ENCODE measurements at regions not wholly inside any gene's neighbourhood (a gene's known extent, or its start where the extent isn't known, plus 50 kb on each side); places are given as distances from the start of the nearest gene placed in this dataset.

GRCh38 chr1:119226913-119227312 is 86.5 kb upstream of the WARS2 start:
- TF ChIP-seq CTCF (IDR thresholded peaks at IDR 0.05): no peak
- ATAC-seq (ENCODE audit: low FRiP score) (no peak), DNase-seq (ENCODE audit: low spot score) (no peak)

- DNase-seq (ENCODE audit: low spot score) (no peak), ATAC-seq (ENCODE audit: low FRiP score) (no peak)
- no peak for TF ChIP-seq CTCF (IDR thresholded peaks at IDR 0.05)
Measured at GRCh38 chr1:119227456-119227855, 87.0 kb upstream of the WARS2 start.

DNA sequence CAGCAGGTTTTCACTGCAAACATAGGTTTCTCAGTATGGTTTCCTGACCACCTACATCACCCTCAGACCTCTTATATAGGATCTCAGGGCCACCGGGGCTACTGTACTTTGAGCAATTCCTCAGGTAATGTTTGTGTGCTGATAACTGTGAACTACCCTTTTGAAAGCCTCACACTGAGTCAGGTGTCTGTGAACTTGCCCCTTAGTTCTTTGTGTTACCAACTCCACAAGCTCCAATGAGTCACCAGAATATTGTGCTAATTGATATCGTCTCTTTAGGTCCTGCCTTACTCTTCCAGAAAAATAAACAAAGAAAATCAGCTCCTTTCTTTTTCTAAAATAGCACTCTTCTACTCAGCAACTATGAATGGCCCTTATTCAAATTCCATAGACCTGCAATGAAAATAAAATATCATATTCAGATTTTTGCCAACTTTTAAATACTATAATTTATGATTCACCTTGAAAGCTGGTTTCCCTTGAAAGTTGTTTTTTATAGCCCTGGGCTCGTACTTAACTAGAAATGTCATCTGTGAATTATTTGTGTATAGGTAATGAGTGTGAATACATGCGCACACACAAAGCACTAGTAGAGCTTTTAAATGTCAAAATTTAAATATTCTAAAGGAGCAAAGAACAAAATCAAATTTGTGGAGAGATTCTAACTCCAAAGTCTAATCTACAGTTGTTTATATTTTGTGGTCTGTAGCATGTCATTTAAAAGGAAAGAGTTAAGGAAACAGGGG is 88.1 kb upstream of the WARS2 start:
- ATAC-seq (ENCODE audit: low FRiP score): no peak
- DNase-seq (ENCODE audit: low spot score): no peak
- TF ChIP-seq CTCF (IDR thresholded peaks at IDR 0.05): no peak

DNA sequence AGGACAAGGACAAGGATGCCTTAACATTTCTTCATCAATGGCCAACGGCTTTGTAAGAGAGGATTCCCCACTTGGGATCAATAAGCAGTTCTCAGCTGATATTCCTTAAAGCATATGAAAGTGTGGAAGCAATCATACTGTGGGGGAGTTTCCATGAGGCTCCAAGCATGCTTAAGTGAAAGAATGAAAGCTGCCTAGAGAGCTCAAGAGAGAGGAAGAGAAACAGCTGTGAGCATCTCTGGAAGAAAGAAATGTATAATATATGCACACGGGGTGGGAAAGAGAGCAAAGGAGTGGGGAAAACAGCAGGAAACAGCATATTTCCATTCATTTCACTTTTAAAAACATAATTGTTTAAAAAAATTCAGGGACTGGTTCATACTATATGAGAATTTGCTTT is 94.7 kb upstream of the WARS2 start:
- DNase-seq (ENCODE audit: low spot score) (no peak), ATAC-seq (ENCODE audit: low FRiP score) (no peak)
- TF ChIP-seq CTCF (IDR thresholded peaks at IDR 0.05): no peak

DNA sequence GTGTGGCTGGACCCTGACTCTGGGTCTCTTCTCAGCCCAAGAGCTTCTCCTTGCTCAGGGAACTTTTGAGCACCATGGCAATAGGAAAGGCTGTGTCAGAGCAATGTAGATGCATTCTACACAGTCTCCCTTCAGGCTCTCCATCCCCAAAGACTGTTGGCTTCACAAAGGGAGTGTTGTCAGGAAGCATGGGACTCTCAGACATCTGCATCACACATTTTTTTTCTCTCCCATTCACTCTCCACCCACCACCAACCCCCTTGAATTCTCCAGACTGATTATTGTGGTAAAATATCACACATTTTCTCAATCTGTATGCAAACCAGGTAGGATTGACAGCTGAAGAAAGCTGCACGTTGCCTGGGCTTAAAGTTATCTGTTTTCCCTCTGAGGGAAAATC is 105.4 kb upstream of the WARS2 start:
- DNase-seq (ENCODE audit: low spot score): no peak
- ATAC-seq (ENCODE audit: low FRiP score): no peak
- TF ChIP-seq CTCF (IDR thresholded peaks at IDR 0.05): no peak

DNA sequence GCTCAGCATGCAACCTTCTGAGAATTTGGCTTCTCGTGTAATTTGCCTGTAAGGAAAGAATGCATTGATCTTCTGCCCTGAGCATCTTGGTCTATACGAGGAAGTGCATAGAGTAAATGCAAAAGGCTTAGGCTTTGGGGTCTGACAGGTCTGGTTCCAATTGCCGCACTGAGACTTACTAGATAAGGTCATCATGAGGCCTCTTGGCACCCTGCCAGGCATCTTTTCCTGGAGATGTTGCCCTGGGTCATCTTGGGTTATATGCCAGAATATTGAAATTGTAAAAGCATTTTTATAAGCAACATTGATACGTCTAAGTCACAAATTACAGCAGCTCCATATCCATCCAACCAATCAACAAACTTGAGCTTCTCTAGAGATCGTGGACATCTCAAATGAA is 108.8 kb upstream of the WARS2 start:
- no peak for TF ChIP-seq CTCF (IDR thresholded peaks at IDR 0.05)
- DNase-seq (ENCODE audit: low spot score) (no peak), ATAC-seq (ENCODE audit: low FRiP score) (no peak)

DNA sequence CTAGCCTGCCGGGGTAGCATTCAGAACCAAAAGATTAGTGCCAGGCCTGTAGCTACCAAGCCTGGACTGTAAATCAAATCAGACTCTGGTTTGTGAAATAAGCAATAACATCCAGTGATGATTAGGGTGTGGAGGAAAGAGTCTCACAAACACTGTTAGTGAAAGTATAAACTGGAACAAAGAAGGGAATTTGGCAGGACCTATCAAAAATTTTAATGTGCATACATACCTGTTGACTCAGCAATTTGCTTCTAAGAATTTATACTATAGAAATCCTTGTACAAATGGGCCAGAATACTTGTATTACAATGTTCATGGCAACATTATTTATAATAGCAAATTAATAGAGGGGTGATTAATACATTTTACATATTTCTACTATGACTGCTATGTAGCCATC is 109.8 kb upstream of the WARS2 start:
- no peak for TF ChIP-seq CTCF (IDR thresholded peaks at IDR 0.05)
- no peak for DNase-seq (ENCODE audit: low spot score)
- ATAC-seq (ENCODE audit: low FRiP score): no peak
